ENCODE measurements at regions not wholly inside any gene's neighbourhood (a gene's known extent, or its start where the extent isn't known, plus 50 kb on each side); places are given as distances from the start of the nearest gene placed in this dataset.
A peak's percentile ranks its signal among the peaks of the same experiment; 100 is the strongest.
"Not testable (repeated sequence)": the region's sequence is repeated elsewhere in the genome, so short reads cannot be mapped to it uniquely, and the experiment has no call there.

DNA sequence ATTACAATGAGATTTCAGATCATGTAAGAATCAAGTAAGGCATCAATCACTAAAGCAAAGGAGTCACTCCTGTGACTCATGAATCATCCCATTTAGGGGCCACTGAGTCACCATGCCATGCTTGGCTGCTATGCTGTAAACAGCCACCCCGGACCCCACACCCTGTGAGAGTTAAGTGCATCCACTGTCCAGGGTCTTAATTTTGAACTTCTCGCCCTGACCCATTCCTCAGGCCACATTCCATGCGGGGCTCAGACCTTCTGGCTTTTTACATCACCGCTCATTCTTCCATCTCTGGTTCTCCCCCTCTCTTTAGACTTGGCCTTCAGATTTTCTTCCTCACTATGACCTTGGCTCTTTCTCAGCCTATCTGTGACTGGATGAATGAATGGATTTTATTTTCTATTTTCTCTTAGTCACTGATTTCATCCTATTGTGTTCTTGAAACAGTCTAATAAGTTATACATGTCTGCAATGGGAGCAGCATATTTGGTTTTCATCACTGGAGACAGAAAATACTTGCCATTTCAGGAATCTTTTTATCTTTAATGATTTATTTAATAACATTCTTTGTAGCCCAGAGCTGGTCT, 239.6 kb downstream of the SKIDA1 start:
- DNase-seq: no peak

DNA sequence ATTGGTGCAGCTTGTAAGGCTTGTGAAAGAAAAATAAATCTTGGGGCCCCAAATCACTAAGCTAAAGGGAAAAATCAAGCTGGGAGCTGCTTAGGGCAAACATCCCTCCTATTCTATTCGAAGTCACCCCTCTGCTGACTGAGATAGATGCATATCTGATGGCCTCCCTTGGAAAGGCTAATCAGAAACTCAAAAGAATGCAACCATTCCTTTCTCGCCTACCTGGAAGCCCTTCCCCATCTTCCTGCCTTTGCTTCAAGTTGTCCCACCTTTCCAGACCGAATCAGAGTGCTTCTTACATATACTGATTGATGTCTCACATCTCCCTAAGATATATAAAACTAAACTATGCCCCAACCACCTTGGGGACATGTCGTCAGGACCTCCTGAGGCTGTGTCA, 240.3 kb downstream of the SKIDA1 start:
- DNase-seq: no peak

DNA sequence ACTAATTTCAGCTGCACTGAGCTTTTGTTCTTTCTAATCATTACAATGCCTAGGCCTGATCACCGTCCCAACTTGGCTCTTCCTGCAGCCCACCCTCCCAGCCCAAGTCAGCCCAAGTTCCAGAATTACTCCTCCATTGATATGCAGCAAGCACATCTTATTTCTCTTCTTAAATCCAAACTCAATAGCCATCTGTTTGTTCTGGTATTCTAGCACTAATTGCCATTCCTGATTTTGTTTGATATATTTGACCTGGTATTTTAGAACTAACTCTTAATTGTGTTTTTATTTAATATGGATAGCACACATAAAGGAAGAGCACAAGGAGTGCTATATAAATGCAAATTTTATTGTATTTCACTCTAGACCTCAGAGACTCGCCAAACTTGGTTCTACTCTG, 241.2 kb downstream of the SKIDA1 start:
- DNase-seq: no peak

DNA sequence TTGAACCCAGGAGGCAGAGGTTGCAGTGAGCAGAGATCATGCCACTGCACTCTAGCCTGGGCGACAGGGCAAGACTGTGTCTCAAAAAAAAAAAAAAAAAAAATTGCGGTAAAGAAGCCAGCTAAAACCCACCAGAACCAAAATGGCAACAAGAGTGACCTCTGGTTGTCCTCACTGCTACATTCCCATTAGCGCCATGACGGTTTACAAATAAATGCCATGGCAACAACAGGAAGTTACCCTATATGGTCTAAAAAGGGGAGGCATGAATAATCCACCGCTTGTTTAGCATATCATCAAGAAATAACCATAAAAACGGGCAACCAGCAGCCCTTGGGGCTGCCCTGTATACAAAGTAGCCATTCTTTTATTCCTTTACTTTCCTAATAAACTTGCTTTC, 242.4 kb downstream of the SKIDA1 start:
- DNase-seq: not testable (repeated sequence)

DNA sequence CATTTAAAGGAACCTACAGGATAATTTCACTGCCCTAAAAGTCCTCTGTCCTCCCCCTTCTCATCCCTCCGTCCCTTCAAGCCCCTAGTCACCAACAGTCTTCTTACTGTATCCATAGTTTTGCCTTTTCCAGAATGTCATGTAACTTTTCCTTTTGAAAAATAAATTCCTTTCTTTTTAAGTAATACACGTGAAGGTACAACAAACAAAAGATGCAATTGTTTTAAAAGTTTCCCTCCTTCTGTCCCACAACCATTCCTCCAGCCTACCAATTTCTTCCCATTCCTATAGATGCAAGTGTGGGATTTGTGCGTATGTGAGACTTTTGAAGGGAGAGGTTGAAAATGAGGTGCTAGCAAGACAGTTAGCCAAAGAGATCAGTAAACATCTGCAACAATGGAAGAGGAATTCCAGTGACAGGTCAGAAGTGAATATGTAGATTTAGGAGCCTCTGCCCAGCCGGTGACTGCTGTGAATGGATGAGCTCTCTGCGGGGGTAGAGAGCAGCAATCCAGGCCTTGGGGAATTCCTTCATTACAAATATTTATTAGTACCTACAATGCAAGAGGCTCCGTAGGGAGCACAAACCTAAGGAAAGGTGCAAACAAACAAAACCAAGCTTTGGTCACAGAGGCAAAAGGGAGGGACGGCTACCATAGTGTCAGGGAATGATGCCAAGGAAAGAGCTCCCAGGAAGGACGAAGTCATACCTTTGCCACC, 243.6 kb downstream of the SKIDA1 start:
- DNase-seq: no peak

DNA sequence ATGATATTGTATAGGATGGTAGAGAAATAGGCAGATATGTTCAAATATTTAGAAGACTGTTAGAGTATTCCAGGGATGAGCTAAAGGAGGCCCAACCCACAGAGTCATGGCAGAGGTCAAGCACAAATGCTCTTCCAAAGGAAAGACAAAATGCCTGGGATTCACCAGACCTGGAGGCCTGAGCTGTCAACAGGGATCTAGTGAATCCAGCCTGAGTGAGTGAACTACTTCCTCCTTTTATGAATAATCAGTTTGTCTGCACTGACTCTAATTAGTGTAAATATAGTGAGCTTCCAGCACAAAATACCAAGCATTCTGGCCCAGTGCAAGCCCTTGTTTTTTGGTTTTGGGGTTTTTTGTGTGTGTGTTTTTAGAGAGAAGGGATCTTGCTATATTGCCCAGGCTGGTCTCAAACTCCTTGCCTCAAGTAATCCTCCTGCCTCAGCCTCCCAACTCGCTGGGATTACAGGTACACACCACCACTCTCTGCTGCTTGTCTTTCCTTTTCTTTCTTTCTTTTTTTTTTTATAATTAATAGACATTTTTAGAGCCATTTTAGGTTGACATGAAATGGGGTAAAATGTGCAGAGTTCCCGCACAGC, 244.4 kb downstream of the SKIDA1 start:
- no peak for DNase-seq

DNA sequence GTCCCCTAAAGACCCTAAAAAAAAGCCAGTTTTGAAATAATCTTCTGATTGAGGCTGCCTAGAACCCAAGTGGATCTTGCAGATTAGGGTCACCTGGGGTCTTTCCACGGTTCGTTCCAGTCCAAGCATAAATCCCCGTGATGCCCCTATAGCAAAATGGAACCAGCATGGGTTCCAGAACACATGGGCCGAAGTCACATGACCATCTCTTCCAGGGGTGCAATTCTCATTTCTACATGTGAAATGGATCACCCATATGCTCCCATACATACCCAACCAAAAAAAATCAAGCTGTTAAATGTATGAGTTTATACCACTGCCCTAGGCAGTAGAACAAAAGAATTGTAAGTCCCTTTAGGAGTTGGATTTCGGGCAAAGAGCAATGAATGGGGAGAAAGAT, 245.4 kb downstream of the SKIDA1 start:
- DNase-seq: no peak

DNA sequence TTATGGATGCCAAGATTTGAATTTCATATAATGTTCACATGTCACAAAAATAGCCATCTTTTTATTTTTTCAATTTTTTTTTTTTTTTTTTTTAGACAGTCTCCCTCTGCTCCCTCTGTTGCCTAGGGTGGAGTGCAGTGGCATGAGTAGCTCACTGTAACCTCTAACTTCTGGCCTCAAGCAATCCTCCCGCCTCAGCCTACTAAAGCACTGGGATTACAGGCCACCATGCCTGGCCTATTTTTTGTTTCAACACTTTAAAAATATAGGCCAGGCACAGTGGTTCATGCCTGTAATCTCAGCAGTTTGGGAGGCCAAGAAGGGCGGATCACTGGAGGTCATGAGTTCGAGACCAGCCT, 246.3 kb downstream of the SKIDA1 start:
- DNase-seq: no peak

DNA sequence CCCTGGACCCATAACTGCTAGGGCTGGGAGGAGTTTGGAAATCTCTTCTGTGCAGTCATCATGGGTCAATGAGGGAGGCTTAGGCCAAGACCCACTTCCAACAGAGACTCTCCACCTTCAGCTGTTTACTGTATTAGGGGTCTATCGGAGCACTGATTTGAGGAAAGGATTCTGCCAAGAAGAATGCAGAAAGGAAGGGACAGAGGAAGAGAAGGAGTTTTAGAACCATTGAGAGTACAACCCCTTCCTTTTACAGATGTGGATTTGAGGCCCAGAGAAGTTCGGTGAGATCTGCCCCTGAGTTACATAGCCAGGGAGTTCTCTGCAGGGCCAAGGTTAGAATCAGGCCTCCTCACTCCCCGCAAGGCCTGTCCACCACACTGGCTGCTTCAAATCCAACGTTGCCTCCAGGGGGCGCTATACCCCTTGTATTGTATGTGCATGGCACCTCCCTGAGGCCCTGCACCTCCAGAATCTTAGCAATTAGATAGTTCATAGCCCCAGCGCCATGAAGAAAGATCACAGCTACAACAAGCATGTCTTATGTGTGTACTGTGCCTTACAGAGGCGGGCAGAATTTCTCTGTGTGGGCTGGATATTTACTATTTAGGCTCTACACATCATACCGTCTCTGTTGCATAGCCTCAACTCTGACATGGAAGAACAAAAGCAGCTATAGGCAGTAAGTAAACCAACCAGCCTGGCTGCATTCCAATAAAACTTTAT, 246.8 kb downstream of the SKIDA1 start:
- DNase-seq: peak; percentile 84

DNA sequence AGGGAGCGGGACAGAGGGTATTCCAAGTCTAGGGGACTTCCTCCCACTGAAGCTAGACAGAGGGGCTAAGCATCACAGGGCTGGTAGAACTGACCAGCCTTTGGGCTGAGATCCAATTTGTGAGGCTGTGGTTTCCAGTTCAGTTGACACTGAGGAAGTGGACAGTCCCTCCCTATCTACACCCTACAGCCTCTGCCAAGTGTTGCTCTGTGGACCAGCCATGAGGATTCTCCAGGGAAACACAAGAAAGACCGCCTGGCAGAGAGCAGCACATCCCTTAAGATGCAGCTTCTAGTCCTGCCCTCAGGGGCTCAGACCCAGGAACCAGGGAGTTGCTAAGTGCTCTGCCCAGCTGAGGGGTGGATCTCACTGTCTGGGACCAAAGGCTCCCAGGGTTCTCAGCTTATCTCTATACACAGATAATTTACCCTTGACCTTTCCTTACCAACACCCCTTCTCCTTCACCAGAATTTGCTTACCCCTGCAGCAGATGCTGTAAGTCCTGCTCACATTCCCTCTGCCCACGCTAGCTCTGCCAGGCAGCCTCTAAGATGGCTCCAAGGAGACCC, 252.0 kb downstream of the SKIDA1 start:
- no peak for DNase-seq

DNA sequence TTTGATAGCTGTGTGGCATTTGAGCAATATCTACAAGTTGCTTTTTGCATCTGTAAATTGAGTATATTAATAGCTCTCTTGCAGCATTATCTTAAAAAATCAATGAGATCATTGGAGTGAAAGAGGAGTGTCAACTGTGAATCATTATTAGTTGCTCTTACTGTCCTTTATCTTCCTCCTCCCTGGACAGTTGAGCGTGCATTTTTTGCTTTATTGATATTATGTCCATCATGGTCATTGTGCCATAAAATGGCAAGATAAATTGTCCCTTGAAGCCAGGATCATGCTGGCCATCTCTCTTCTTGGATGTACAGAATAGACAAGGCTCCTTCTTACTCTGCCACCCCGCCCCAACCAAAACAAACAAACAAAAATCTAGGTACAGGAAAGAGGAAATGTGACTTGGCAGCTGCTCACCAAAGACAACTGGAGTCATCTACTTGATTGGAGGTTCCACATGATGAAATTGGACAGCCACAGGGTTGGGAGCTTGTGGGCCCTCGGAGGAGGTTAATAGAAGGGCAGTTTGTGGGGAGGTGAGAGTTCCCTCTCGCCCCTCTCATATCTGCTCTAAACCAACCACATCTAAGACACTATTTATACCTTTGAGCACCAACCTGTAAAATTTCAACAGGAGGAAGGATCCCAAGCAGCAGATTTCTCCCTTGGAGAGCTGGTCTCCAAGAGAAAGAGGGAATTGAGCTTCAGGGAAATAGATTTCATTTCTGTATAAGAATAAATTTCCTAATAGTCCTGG, 252.7 kb downstream of the SKIDA1 start:
- DNase-seq: no peak

DNA sequence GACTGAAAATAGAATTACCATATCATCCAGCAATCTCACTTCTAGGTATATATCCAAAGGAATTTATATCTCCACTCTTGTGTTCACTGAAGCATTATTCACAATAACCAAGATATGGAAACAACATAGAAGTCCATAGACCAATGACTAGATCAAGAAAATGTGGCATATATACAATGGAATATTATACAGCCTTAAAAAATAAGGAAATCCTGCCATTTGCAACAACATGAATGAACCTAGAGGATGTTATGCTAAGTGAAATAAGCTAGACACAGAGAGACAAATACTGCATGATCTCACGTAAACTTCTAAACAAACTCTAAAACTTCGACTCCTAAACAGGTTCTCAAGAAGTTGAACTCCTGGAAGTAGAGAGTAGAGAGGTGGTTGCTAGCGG, 254.5 kb downstream of the SKIDA1 start:
- no peak for DNase-seq

DNA sequence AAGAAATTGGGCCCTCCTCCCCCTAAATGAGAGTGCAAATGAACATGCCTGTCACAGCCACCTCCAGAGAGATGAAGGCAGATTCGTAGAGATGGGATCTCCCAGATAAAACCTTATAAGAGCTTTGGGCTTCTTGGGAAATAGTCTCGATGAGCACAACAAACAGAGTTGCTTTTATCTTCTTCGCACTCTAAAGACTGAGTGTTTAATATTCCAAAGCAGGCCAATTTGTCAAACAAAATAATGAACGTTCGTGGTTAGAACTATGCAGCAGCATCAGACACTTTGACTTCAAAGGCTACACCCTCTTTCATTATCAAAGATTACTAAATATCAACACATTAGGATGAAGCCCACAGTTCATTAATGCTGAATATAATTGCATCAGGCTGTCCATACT, 256.2 kb downstream of the SKIDA1 start:
- no peak for DNase-seq

DNA sequence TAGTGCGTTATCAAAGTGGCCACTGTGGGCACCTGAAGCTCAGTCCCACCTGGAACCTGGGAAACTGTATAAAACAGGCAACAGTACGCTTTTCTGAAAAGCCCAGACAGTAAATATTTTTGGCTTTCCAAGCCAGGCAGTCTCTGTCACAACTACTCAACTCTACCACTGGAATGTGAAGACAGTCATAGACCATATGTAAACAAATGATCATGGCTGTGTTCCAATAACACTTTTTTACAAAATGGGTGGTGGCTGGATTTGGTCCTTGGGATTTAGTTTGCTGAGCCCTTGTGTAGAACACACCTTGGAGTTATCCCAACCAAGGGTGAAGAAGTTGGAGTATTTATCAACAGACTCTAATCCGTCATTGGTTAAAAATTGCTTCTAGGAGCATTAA, 259.9 kb downstream of the SKIDA1 start:
- no peak for DNase-seq

DNA sequence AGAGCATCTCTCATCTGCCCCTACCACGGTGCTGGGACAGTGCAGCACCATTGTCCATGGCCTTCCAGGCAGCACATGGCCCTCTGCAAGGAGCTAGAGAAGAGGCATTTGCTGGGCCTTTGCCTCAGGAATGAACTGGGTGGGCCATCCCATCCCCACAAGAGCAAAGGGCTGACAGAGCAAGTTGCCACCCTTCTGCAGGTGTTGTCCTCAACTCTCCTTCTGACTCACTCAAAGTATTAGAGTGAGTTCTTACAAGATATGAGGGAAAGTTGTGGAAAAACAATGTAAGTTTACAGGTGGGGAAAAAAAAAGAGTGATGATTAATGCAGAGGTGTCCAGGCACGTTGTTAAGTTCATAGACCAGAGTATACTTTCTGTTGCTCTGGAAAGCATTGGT, 261.2 kb downstream of the SKIDA1 start:
- no peak for DNase-seq

DNA sequence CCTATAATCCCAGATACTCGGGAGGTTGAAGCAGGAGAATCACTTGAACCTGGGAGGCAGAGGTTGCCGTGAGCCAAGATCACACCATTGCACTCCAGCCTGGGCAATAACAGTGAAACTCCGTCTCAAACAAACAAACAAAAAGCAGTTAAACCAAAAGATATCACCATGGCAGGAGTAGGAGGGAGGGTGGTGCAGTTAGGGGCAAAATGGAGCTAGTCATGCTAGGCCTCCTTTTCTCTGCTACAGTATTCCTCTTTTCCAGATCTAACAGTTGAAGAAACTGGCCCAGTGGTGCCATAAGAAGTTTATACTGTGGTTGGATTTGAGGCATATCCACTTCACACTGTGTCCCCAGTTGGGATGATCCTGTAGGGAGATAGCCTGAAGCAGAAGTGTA, 261.6 kb downstream of the SKIDA1 start:
- DNase-seq: no peak

DNA sequence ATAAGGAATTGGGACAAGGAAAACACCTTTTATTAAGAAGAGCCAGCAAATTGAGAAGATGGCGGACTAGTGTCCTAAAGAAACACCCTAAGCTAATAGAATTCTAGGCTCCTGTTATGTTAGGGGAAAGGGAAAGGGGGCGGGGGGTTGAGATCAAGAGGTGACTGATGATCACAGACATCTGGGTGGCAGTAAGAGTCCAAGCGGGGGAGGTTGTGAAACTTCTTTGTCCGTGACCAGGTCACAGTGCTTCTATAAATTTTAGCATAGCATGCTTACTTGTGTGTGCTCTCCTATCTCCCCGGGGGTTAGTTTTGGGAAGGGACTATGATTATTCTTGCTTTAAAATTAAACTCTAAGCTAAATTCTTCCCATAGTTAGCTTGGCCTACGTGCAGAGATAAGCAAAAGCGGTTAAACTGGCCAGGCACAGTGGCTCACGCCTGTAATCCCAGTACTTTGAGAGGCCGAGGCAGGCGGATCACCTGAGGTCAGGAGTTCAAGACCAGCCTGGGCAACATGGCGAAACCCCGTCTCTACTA, 262.1 kb downstream of the SKIDA1 start:
- DNase-seq: no peak

DNA sequence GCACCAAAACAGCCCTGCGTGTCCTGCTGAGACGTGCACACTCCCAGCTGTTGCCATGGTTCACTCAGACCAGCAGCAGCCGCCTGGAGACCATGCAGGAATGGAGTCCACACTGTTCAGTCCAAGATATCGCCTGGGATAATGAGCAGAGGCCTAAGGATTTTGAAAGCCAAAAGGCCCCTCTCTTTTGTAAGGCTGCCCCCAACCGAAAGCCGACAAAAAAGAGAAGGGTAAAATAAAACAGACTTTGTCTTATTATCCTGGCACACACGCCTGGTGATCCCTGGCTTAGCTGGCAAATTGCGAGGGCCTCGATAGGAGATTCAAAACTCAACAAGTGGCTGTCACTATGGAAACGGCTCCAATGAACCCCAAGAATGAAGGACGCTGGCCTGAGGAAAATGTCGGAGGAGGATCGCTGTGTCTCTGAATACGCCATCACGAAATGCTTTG, 263.6 kb downstream of the SKIDA1 start:
- DNase-seq: no peak

DNA sequence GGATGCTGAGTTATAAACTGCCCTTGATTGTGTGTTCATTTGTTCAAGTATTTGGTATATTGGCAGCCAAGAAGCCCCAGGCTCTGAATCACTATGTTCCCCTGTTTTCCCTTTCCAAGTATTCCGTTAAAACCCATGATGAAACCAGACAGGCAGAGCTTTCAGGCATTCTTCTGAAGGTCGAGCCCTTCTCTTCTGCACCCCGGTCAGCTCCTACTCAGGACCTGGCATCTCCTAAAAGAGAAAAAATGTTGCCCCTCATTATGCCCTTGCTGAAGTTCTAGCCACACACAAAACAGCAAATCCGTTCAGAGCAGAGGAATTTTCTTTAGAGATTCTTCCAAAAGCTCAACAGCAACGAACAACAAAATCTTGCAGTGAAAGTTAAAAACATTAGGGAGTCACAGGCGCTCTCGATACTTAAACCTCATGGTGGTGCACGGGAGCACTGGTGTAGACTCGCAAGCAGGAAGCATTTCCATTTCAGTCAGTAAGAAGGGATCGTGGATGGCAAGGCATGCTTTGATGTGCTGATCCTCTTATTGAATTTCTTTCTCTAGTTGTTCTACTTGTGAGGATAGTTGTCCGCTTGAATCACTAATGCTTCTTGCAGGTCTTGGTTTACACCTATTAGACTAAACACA, 264.9 kb downstream of the SKIDA1 start:
- no peak for DNase-seq

DNA sequence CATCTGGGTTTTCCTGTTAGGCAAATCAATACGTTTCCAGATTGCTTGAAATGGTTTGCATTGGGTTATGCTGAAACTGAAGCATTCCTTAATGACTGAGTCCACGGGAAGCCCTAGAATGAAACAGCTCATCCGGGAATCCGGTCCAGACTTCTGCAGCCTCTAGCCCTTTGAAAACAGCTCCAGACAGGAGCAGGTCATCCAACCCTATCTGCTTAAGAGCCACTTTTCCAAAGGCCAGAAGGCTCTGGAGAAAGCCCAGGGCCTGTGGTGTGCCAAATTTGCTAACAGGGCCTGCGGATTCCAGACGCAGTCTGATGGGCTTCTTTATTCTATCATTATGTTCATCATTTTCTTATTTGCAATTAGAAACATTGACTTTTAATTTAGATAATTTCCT, 265.4 kb downstream of the SKIDA1 start:
- DNase-seq: no peak

DNA sequence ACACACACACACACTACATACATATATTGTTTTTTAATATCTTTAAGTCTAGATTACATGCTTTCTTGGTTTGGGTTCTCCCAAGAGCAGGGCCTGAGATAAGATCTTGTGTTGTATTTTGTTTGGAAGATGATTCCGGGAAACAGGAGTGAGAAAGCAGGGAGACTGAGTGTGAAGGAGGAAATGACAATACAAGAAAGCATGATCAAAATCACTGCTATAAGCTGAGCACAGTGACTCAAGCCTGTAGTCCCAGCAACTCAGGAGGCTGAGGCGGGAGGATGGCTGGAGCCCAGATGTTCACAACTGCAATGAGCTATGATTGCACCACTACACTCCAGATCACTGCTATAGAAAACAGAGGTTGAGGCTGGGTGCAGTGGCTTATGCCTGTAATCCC, 267.6 kb downstream of the SKIDA1 start:
- no peak for DNase-seq

DNA sequence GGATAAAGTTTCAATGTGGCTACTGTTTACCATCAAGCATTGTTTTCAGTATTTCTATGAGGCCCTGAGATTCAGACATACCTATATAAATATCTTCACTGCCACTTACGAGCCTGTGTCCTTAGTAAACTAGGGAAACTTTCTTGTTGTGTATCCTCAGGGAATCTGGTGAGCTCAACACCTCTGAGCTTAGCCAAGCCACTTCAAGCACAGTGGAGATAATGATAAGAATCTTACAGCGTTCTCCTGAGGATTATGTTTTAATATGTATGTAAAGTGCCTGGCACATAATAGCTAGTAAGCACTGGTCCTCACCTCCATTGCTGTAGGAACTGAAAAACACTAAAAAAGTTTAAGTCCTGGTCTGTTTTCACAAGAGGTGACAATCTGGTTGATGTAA, 268.3 kb downstream of the SKIDA1 start:
- no peak for DNase-seq

Measured in inflammatory macrophage treated with lipopolysaccharide for 4 hours (primary cell).